HEK293 (cell line): ENCODE measurements at regions not wholly inside any gene's neighbourhood (a gene's known extent, or its start where the extent isn't known, plus 50 kb on each side); places are given as distances from the start of the nearest gene placed in this dataset.
"Not testable (repeated sequence)": the region's sequence is repeated elsewhere in the genome, so short reads cannot be mapped to it uniquely, and the experiment has no call there.

Source experiments
- CTCF ChIP-seq: fragments of 450-650 bp; formaldehyde crosslinking; IDR thresholded peaks from 2 replicates; pipeline ENCODE4 v1.5.1; 2016; ENCODE audit warnings: missing biosample characterization, missing genetic modification characterization
- PATZ1 ChIP-seq: fragments of 450-650 bp; formaldehyde crosslinking; IDR thresholded peaks from 2 replicates; pipeline ENCODE4 v1.5.1; 2016; ENCODE audit warnings: missing biosample characterization, missing genetic modification characterization
- REST ChIP-seq: fragments of 450-650 bp; formaldehyde crosslinking; IDR thresholded peaks from 2 replicates; pipeline ENCODE4 v1.5.1; 2016; ENCODE audit warnings: missing biosample characterization, missing genetic modification characterization
- ZBTB7A ChIP-seq: fragments of 450-650 bp; formaldehyde crosslinking; IDR thresholded peaks from 2 replicates; pipeline ENCODE4 v1.5.1; 2016; ENCODE audit warnings: low read depth, missing biosample characterization, missing genetic modification characterization
- ZFP37 ChIP-seq: fragments of 450-650 bp; formaldehyde crosslinking; IDR thresholded peaks from 2 replicates; pipeline ENCODE4 v1.5.1; 2016; ENCODE audit warnings: missing biosample characterization, missing genetic modification characterization
- ZNF146 ChIP-seq: fragments of 450-650 bp; formaldehyde crosslinking; IDR thresholded peaks from 2 replicates; pipeline ENCODE4 v1.5.1; 2016; ENCODE audit warnings: missing biosample characterization, missing genetic modification characterization
- ZNF324 ChIP-seq: fragments of 450-650 bp; formaldehyde crosslinking; IDR thresholded peaks from 2 replicates; pipeline ENCODE4 v1.5.1; 2016; ENCODE audit warnings: missing biosample characterization, missing genetic modification characterization
- ZNF561 ChIP-seq: fragments of 450-650 bp; IDR thresholded peaks from 2 replicates; pipeline ENCODE4 v1.5.1; 2018; ENCODE audit warnings: missing biosample characterization, missing genetic modification characterization, borderline replicate concordance

GRCh38 chr12:131645557-131645956 is 65.3 kb upstream of the SFSWAP start:
- not testable (repeated sequence) for TF ChIP-seq PATZ1 (tag by site-specific recombination); ZNF324 (tag by site-specific recombination); CTCF; ZNF561 (tag by site-specific recombination); ZBTB7A (tag by site-specific recombination); ZFP37; ZNF146 (tag by site-specific recombination); REST (tag by site-specific recombination)
